Transverse colon (tissue), 4 donors: ENCODE measurements at regions not wholly inside any gene's neighbourhood (a gene's known extent, or its start where the extent isn't known, plus 50 kb on each side); places are given as distances from the start of the nearest gene placed in this dataset.

Experiments
- DNase-seq: peaks from one replicate; pipeline ENCODE4 v3.0.0-alpha.2; 2019
- H3K27ac ChIP-seq, 4 donors: fragments of 200-600 bp; sonication (generic); 2 replicates each; pipeline ENCODE4 v1.5.1; 2016 to 2018; ENCODE audit warnings: inconsistent platforms in 4 of 4
- H3K27me3 ChIP-seq: fragments of 200-600 bp; sonication (generic); 2 replicates; pipeline ENCODE4 v1.5.1; 2017; ENCODE audit warnings: inconsistent platforms
- H3K36me3 ChIP-seq, 4 donors: fragments of 200-600 bp; sonication (generic); 2 replicates each; pipeline ENCODE4 v1.5.1; 2017 to 2019; ENCODE audit warnings: inconsistent platforms in 4 of 4
- H3K4me1 ChIP-seq, 4 donors: fragments of 200-600 bp; sonication (generic); 2 replicates each; pipeline ENCODE4 v1.5.1; 2017 to 2020; ENCODE audit warnings: inconsistent platforms in 4 of 4
- H3K4me3 ChIP-seq, 4 donors: fragments of 200-600 bp; sonication (generic); 1 replicate in 1 of 4; 2 replicates in 3 of 4; pipeline versions ENCODE4 v1.5.1 to v1.6.1; 2017 to 2019; ENCODE audit warnings: inconsistent platforms in 4 of 4
- H3K9me3 ChIP-seq, 2 donors: fragments of 200-600 bp; sonication (generic); 2 replicates each; pipeline ENCODE4 v1.5.1; 2017 to 2019; ENCODE audit warnings: inconsistent platforms in 2 of 2
- CTCF ChIP-seq, 5 experiments: fragments of 200-600 bp in 3 of 5; fragments of 450-650 bp in 2 of 5; sonication (generic) in 3 of 5; IDR thresholded peaks; 1 replicate in 2 of 5; 2 replicates in 3 of 5; pipeline ENCODE4 v1.5.1; 2016 to 2017; ENCODE audit warnings: antibody characterized with exemption in 5 of 5, inconsistent platforms in 3 of 5, mild to moderate bottlenecking in 2 of 5, moderate library complexity in 1 of 5
- EP300 ChIP-seq: sonication (generic); formaldehyde crosslinking; IDR thresholded peaks from one replicate; pipeline ENCODE4 v1.6.1; 2017; ENCODE audit warnings: antibody characterized with exemption, low read depth
- POLR2A ChIP-seq: fragments of 450-650 bp; IDR thresholded peaks from one replicate; pipeline ENCODE4 v1.6.1; 2016; ENCODE audit warnings: antibody characterized with exemption, mild to moderate bottlenecking, moderate library complexity
- POLR2AphosphoS5 ChIP-seq, 3 donors: sonication (generic); formaldehyde crosslinking; IDR thresholded peaks; one replicate each; pipeline ENCODE4 v1.6.1; 2016; ENCODE audit warnings: antibody characterized with exemption in 3 of 3
- WGBS, 2 donors: methylation state at CpG; one replicate each; pipeline ENCODE4 v1.1.5; 2018; ENCODE audit warnings: low coverage in 1 of 2; 5-methylcytosine and 5-hydroxymethylcytosine counted together
- in situ Hi-C, 4 donors: fragments of 200-750 bp; cut with MboI; loops; one replicate each; pipeline versions ENCODE4 v1.15.0 to v1.15.1; 2017; ENCODE audit warnings: low sequenced_read_pairs in 3 of 4, low pct_ligation_motif_present in 1 of 4, low pct_unique_long_range_greater_than_20kb in 1 of 4
- intact Hi-C: fragments of 100-400 bp; cut with DNase I; formaldehyde crosslinking; loops from one replicate; pipeline ENCODE4 v1.15.1; 2023; ENCODE audit warnings: low total_unique reads

- TF ChIP-seq POLR2A (no peak), POLR2AphosphoS5 (IDR thresholded peaks at IDR 0.05) (no peak), EP300 (no peak), CTCF (IDR thresholded peaks at IDR 0.05) (no peak)
- intact Hi-C loops: no loop called here
- no peaks in the 10 kb centered on the region for H3K36me3 ChIP-seq
- peaks cover 6% of the 10 kb centered on the region for H3K27me3 ChIP-seq
- WGBS, 2 donors: 43 to 59% methylated on average over 3 to 7 of the region's 7 CpGs
- in situ Hi-C loops: no loop called here
- no peak overlapping the region for H3K4me3 ChIP-seq
- H3K9me3 ChIP-seq: no peaks in the 10 kb centered on the region
- H3K27ac ChIP-seq: no peak overlapping the region
- H3K4me1 ChIP-seq: peaks cover 0 to 4% (median 0%) of the 10 kb centered on the region in 4 donors
- DNase-seq: no peak
Observed at GRCh38 chr2:11073776-11074175, 81.5 kb upstream of the SLC66A3 start.

- Histone ChIP-seq H3K36me3 (no peaks in the 10 kb centered on the region), H3K27ac (no peak overlapping the region), H3K4me1 (peaks cover 0 to 4% (median 0%) of the 10 kb centered on the region in 4 donors), H3K4me3 (no peak overlapping the region), H3K27me3 (peaks cover 6% of the 10 kb centered on the region), H3K9me3 (no peaks in the 10 kb centered on the region)
- in situ Hi-C loops: no loop called here
- TF ChIP-seq POLR2AphosphoS5 (IDR thresholded peaks at IDR 0.05) (no peak), EP300 (no peak)
- WGBS, 2 donors: 78 to 87% methylated on average over 4 to 13 of the region's 13 CpGs
- no peak for DNase-seq
- intact Hi-C loops: no loop called here
Observed at GRCh38 chr2:11074246-11074820, 80.9 kb upstream of the SLC66A3 start.

- 89% methylated on average over 5 of the region's 5 CpGs; no CpG with 5 or more reads in 1 of the 2 donors for WGBS, 2 donors
- in situ Hi-C loops (no loop called here), intact Hi-C loops (no loop called here)
- Histone ChIP-seq H3K36me3 (no peaks in the 10 kb centered on the region), H3K27me3 (peaks cover 6% of the 10 kb centered on the region), H3K27ac (no peak overlapping the region), H3K9me3 (no peaks in the 10 kb centered on the region), H3K4me3 (no peak overlapping the region), H3K4me1 (peaks cover 0 to 4% (median 0%) of the 10 kb centered on the region in 4 donors)
- no peak for DNase-seq
- TF ChIP-seq CTCF (IDR thresholded peaks at IDR 0.05) (no peak), POLR2A (no peak), POLR2AphosphoS5 (IDR thresholded peaks at IDR 0.05) (no peak), EP300 (no peak)
Observed at GRCh38 chr2:11075221-11075620, 80.0 kb upstream of the SLC66A3 start.

- no peak overlapping the region for H3K27ac ChIP-seq
- H3K4me1 ChIP-seq: peaks cover 0 to 4% (median 0%) of the 10 kb centered on the region in 4 donors
- no peak overlapping the region for H3K4me3 ChIP-seq
- WGBS, 2 donors: 76% methylated on average over 3 of the region's 3 CpGs; no CpG with 5 or more reads in 1 of the 2 donors
- intact Hi-C loops: no loop called here
- no peaks in the 10 kb centered on the region for H3K9me3 ChIP-seq
- H3K27me3 ChIP-seq: peaks cover 6% of the 10 kb centered on the region
- no peak for DNase-seq
- H3K36me3 ChIP-seq: no peaks in the 10 kb centered on the region
- in situ Hi-C loops: no loop called here
- TF ChIP-seq POLR2AphosphoS5 (IDR thresholded peaks at IDR 0.05) (no peak), EP300 (no peak), POLR2A (no peak), CTCF (IDR thresholded peaks at IDR 0.05) (no peak)
Observed at GRCh38 chr2:11077411-11077810, 77.9 kb upstream of the SLC66A3 start.
